Endothelial cell (in vitro differentiated cells): ENCODE measurements at regions not wholly inside any gene's neighbourhood (a gene's known extent, or its start where the extent isn't known, plus 50 kb on each side); places are given as distances from the start of the nearest gene placed in this dataset.
"Not testable (repeated sequence)": the region's sequence is repeated elsewhere in the genome, so short reads cannot be mapped to it uniquely, and the experiment has no call there.

ENCODE experiments used
- DNase-seq: peaks from one replicate; pipeline ENCODE4 v3.0.0; 2021; ENCODE audit warnings: low spot score
- H3K27ac Mint-ChIP-seq: one replicate; pipeline ENCODE4 v1.8.0; 2021; ENCODE audit warnings: mixed read lengths, inconsistent platforms; ENCODE audit not compliant: unreplicated experiment
- H3K27me3 Mint-ChIP-seq: one replicate; pipeline ENCODE4 v1.8.0; 2021; ENCODE audit warnings: mild to moderate bottlenecking, moderate library complexity, mixed read lengths, inconsistent platforms; ENCODE audit not compliant: unreplicated experiment
- H3K36me3 Mint-ChIP-seq: one replicate; pipeline ENCODE4 v1.8.0; 2021; ENCODE audit warnings: mild to moderate bottlenecking, low read depth, mixed read lengths, inconsistent platforms; ENCODE audit not compliant: unreplicated experiment
- H3K4me1 Mint-ChIP-seq: one replicate; pipeline ENCODE4 v1.8.0; 2021; ENCODE audit warnings: mild to moderate bottlenecking, mixed read lengths, inconsistent platforms; ENCODE audit not compliant: unreplicated experiment
- H3K4me3 Mint-ChIP-seq: one replicate; pipeline ENCODE4 v1.8.0; 2021; ENCODE audit warnings: mild to moderate bottlenecking, mixed read lengths, inconsistent platforms; ENCODE audit not compliant: unreplicated experiment
- H3K9me3 Mint-ChIP-seq: one replicate; pipeline ENCODE4 v1.8.0; 2021; ENCODE audit warnings: mixed read lengths, inconsistent platforms; ENCODE audit not compliant: unreplicated experiment
- CTCF ChIP-seq: fragments of 200-600 bp; sonication (generic); IDR thresholded peaks from one replicate; pipeline ENCODE4 v1.5.0; 2021; ENCODE audit warnings: antibody characterized with exemption; ENCODE audit not compliant: unreplicated experiment

DNA sequence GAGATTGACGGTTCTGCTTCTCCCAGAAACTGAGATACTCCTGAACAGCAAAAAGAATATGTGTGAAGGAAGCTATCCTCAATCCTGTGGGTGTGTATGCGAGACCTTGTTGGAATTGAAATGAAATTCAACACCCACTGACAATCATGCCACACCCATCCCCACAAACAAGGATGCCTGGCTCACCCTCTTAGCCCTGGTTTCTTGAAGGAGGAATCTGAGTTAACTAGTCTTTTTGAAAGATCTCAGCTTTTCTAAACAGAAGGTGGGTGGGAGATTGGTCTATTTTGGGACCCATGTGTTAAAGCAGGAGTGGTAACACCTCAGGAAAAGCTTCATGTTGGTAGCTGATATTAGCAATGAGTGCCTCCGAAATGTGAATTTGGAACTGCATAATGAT, 1244.5 kb downstream of the CDH11 start:
- no peak overlapping the region for H3K27ac Mint-ChIP-seq
- TF ChIP-seq CTCF = no peak
- H3K36me3 Mint-ChIP-seq = no peaks in the 10 kb centered on the region
- no peaks in the 10 kb centered on the region for H3K4me1 Mint-ChIP-seq
- no peaks in the 10 kb centered on the region for H3K9me3 Mint-ChIP-seq
- DNase-seq = no peak
- no peak overlapping the region for H3K4me3 Mint-ChIP-seq
- no peaks in the 10 kb centered on the region for H3K27me3 Mint-ChIP-seq

DNA sequence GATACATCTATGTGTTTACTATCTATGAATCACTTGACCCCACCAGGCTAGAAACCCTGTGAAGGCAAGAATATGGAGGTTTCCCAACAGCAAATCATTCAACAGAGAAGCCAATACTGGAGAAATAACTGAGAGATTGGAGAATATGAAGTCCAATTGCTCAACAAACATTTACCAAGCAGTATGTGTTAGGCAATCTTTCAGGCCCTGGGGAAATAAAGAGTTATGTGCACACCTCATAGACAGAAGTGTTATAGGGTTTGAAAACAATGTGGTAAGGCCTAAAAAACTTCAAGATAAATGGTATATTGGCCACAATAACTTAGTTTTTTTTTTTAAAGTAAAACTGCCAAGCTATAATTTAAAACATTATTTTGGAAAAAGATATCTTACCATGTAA, 1245.8 kb downstream of the CDH11 start:
- H3K4me3 Mint-ChIP-seq = no peak overlapping the region
- H3K27ac Mint-ChIP-seq = no peak overlapping the region
- H3K36me3 Mint-ChIP-seq = no peaks in the 10 kb centered on the region
- no peaks in the 10 kb centered on the region for H3K27me3 Mint-ChIP-seq
- DNase-seq = no peak
- no peaks in the 10 kb centered on the region for H3K9me3 Mint-ChIP-seq
- no peak for TF ChIP-seq CTCF
- H3K4me1 Mint-ChIP-seq = no peaks in the 10 kb centered on the region

- not testable (repeated sequence) for H3K36me3 Mint-ChIP-seq, H3K27me3 Mint-ChIP-seq, H3K27ac Mint-ChIP-seq, DNase-seq, H3K4me1 Mint-ChIP-seq, H3K9me3 Mint-ChIP-seq, H3K4me3 Mint-ChIP-seq
Measured at GRCh38 chr16:63860700-63861099, 1261.2 kb downstream of the CDH11 start.

GRCh38 chr16:63856537-63856936, 1265.3 kb downstream of the CDH11 start:
- Mint-ChIP-seq H3K4me1 (no peaks in the 10 kb centered on the region), H3K9me3 (no peaks in the 10 kb centered on the region), H3K36me3 (no peaks in the 10 kb centered on the region), H3K4me3 (no peak overlapping the region), H3K27me3 (no peaks in the 10 kb centered on the region), H3K27ac (no peak overlapping the region)
- TF ChIP-seq CTCF = no peak
- DNase-seq = no peak

GRCh38 chr16:63850979-63851378, 1270.9 kb downstream of the CDH11 start:
- TF ChIP-seq CTCF = no peak
- H3K4me1 Mint-ChIP-seq = no peaks in the 10 kb centered on the region
- H3K9me3 Mint-ChIP-seq = no peaks in the 10 kb centered on the region
- H3K4me3 Mint-ChIP-seq = no peak overlapping the region
- H3K27me3 Mint-ChIP-seq = no peaks in the 10 kb centered on the region
- no peaks in the 10 kb centered on the region for H3K36me3 Mint-ChIP-seq
- H3K27ac Mint-ChIP-seq = no peak overlapping the region
- DNase-seq = no peak

- no peaks in the 10 kb centered on the region for H3K4me1 Mint-ChIP-seq
- H3K4me3 Mint-ChIP-seq = no peak overlapping the region
- TF ChIP-seq CTCF = no peak
- H3K27ac Mint-ChIP-seq = no peak overlapping the region
- no peak for DNase-seq
- H3K36me3 Mint-ChIP-seq = no peaks in the 10 kb centered on the region
- peaks cover 1% of the 10 kb centered on the region for H3K27me3 Mint-ChIP-seq
- peaks cover 4% of the 10 kb centered on the region for H3K9me3 Mint-ChIP-seq
Measured at GRCh38 chr16:63841271-63841670, 1280.6 kb downstream of the CDH11 start.
